ENCODE measurements at regions not wholly inside any gene's neighbourhood (a gene's known extent, or its start where the extent isn't known, plus 50 kb on each side); places are given as distances from the start of the nearest gene placed in this dataset.

DNA sequence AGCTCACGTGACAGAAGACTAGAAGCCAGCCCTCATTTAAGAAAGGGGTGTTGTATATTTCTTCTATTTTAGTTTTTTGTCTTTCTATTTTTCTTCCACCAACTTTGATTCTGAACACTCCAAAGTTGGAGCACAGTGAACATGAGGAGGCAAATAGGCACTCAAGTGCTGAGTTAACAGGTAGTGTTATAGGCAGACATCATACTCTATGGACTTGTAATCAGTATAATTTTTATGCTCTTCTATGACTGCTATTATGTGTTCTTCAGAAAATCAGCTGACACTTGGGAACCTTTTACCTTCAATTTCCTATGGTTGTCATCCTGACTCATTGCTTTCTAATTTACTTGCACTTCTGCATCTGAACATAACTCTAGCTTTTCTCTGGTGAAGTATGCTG is 396.3 kb upstream of the EYS start:
- no peak for TF ChIP-seq TCF12 (IDR thresholded peaks at IDR 0.05; ENCODE audit: low read depth)
- no peak for TF ChIP-seq ZBTB7A (IDR thresholded peaks at IDR 0.05; ENCODE audit: low read depth)
- TF ChIP-seq, protein P1, sequence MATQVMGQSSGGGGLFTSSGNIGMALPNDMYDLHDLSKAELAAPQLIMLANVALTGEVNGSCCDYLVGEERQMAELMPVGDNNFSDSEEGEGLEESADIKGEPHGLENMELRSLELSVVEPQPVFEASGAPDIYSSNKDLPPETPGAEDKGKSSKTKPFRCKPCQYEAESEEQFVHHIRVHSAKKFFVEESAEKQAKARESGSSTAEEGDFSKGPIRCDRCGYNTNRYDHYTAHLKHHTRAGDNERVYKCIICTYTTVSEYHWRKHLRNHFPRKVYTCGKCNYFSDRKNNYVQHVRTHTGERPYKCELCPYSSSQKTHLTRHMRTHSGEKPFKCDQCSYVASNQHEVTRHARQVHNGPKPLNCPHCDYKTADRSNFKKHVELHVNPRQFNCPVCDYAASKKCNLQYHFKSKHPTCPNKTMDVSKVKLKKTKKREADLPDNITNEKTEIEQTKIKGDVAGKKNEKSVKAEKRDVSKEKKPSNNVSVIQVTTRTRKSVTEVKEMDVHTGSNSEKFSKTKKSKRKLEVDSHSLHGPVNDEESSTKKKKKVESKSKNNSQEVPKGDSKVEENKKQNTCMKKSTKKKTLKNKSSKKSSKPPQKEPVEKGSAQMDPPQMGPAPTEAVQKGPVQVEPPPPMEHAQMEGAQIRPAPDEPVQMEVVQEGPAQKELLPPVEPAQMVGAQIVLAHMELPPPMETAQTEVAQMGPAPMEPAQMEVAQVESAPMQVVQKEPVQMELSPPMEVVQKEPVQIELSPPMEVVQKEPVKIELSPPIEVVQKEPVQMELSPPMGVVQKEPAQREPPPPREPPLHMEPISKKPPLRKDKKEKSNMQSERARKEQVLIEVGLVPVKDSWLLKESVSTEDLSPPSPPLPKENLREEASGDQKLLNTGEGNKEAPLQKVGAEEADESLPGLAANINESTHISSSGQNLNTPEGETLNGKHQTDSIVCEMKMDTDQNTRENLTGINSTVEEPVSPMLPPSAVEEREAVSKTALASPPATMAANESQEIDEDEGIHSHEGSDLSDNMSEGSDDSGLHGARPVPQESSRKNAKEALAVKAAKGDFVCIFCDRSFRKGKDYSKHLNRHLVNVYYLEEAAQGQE (IDR thresholded peaks at IDR 0.05; ENCODE audit: low read depth): no peak

DNA sequence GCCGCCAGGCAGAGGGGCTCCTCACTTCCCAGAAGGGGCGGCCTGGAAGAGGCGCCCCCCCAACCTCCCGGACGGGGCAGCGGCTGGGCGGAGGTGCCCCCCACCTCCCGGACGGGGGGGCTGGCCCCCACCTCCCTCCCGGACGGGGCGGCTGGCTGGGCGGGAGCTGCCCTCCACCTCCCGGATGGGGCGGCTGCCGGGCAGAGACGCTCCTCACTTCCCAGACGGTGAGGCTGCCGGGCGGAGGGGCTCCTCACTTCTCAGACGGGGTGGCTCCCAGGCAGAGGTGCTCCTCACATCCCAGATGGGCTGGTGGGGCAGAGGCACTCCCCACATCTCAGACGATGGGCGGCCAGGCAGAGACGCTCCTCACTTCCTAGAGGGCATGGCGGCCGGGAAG is 389.7 kb upstream of the EYS start:
- no peak for TF ChIP-seq RAD21 (IDR thresholded peaks at IDR 0.05; ENCODE audit: low read depth)
- TF ChIP-seq TCF12 (IDR thresholded peaks at IDR 0.05; ENCODE audit: low read depth): no peak
- no peak for TF ChIP-seq EP300 (IDR thresholded peaks at IDR 0.05; ENCODE audit: borderline replicate concordance)
- TF ChIP-seq ZBTB7A (IDR thresholded peaks at IDR 0.05; ENCODE audit: low read depth): no peak
- TF ChIP-seq YY1 (IDR thresholded peaks at IDR 0.05; ENCODE audit: low read depth): no peak
- no peak for TF ChIP-seq TAF1 (IDR thresholded peaks at IDR 0.05; ENCODE audit: low read depth)
- TF ChIP-seq, protein P2, sequence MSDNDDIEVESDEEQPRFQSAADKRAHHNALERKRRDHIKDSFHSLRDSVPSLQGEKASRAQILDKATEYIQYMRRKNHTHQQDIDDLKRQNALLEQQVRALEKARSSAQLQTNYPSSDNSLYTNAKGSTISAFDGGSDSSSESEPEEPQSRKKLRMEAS (IDR thresholded peaks at IDR 0.05): no peak
- TF ChIP-seq EGR1 (IDR thresholded peaks at IDR 0.05): no peak
- TF ChIP-seq CEBPB (IDR thresholded peaks at IDR 0.05): no peak
- TF ChIP-seq CREB1 (IDR thresholded peaks at IDR 0.05; ENCODE audit: low read depth): no peak
- TF ChIP-seq, protein P3, sequence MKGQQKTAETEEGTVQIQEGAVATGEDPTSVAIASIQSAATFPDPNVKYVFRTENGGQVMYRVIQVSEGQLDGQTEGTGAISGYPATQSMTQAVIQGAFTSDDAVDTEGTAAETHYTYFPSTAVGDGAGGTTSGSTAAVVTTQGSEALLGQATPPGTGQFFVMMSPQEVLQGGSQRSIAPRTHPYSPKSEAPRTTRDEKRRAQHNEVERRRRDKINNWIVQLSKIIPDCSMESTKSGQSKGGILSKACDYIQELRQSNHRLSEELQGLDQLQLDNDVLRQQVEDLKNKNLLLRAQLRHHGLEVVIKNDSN (IDR thresholded peaks at IDR 0.05): no peak
- TF ChIP-seq, protein P1 (IDR thresholded peaks at IDR 0.05; ENCODE audit: low read depth): no peak
- no peak for TF ChIP-seq NFIC (IDR thresholded peaks at IDR 0.05)
- TF ChIP-seq TEAD4 (IDR thresholded peaks at IDR 0.05): no peak

DNA sequence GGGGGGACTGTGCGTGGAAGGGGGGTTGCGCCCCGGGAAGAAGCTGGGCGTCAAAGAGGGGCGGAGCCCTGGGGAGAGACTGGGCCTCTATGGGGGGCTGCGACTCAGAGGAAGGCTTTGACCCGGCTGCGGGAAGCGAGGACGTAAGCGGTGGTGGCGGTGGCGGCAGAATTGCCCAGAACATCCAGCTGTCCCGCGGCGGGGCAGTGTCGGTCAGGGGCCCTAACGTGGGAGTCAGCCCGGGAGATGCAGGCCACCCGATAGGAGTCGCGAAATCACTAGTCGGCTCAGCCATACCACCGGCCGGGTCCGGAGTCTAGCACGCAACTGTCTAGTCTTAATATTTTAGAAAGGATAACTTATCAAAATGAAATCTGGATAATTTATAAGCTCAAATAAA is 387.6 kb upstream of the EYS start:
- TF ChIP-seq FOXM1 (IDR thresholded peaks at IDR 0.05; ENCODE audit: borderline replicate concordance, low read depth) (no peak), EP300 (IDR thresholded peaks at IDR 0.05; ENCODE audit: borderline replicate concordance) (no peak), NFIC (IDR thresholded peaks at IDR 0.05) (no peak), TCF12 (IDR thresholded peaks at IDR 0.05; ENCODE audit: low read depth) (no peak), CREB1 (IDR thresholded peaks at IDR 0.05; ENCODE audit: low read depth) (no peak), YY1 (IDR thresholded peaks at IDR 0.05; ENCODE audit: low read depth) (no peak), EGR1 (IDR thresholded peaks at IDR 0.05) (no peak), TEAD4 (IDR thresholded peaks at IDR 0.05) (no peak), TAF1 (IDR thresholded peaks at IDR 0.05; ENCODE audit: low read depth) (no peak), ZBTB7A (IDR thresholded peaks at IDR 0.05; ENCODE audit: low read depth) (no peak)
- TF ChIP-seq, protein P2 (IDR thresholded peaks at IDR 0.05): no peak
- TF ChIP-seq, protein P1 (IDR thresholded peaks at IDR 0.05; ENCODE audit: low read depth): no peak
- TF ChIP-seq, protein P3 (IDR thresholded peaks at IDR 0.05): no peak

DNA sequence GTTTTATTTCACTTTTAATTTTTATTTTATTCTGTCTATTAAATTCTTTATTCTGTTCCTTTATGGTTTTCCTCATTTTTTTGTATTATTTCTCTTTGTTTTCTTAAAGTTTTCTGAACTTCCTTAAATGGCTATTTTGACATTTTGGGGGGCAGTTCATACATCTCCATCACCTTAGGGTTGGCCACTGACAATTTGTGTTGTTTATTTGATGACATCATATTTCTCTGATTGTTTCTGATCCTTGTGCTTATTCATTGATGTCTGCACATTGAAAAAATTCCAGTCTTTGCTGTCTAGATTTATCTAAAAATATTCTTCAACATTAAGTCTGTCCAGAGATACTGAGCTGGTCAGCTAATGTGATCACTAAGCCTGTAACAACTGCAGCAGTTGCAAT is 379.5 kb upstream of the EYS start:
- TF ChIP-seq NFIC (IDR thresholded peaks at IDR 0.05) (no peak), EGR1 (IDR thresholded peaks at IDR 0.05) (no peak), TEAD4 (IDR thresholded peaks at IDR 0.05) (no peak), EP300 (IDR thresholded peaks at IDR 0.05; ENCODE audit: borderline replicate concordance) (no peak), TCF12 (IDR thresholded peaks at IDR 0.05; ENCODE audit: low read depth) (no peak), TAF1 (IDR thresholded peaks at IDR 0.05; ENCODE audit: low read depth) (no peak), YY1 (IDR thresholded peaks at IDR 0.05; ENCODE audit: low read depth) (no peak), RAD21 (IDR thresholded peaks at IDR 0.05; ENCODE audit: low read depth) (no peak), FOXM1 (IDR thresholded peaks at IDR 0.05; ENCODE audit: borderline replicate concordance, low read depth) (no peak), CREB1 (IDR thresholded peaks at IDR 0.05; ENCODE audit: low read depth) (no peak), CEBPB (IDR thresholded peaks at IDR 0.05) (no peak), ZBTB7A (IDR thresholded peaks at IDR 0.05; ENCODE audit: low read depth) (no peak)
- TF ChIP-seq, protein P1 (IDR thresholded peaks at IDR 0.05; ENCODE audit: low read depth): no peak
- TF ChIP-seq, protein P3 (IDR thresholded peaks at IDR 0.05): no peak
- TF ChIP-seq, protein P2 (IDR thresholded peaks at IDR 0.05): no peak
